ENCODE measurements at regions not wholly inside any gene's neighbourhood (a gene's known extent, or its start where the extent isn't known, plus 50 kb on each side); places are given as distances from the start of the nearest gene placed in this dataset.

GRCh38 chr10:130477360-130477759 is 341.2 kb downstream of the GLRX3 start:
- no peak for TF ChIP-seq POLR2A (IDR thresholded peaks at IDR 0.05; ENCODE audit: low read depth, low read length)
- TF ChIP-seq POLR2AphosphoS5 (IDR thresholded peaks at IDR 0.05; ENCODE audit: low read depth, low read length), result no peak
- no peak for TF ChIP-seq TAF1 (IDR thresholded peaks at IDR 0.05; ENCODE audit: low read depth, low read length)
- TF ChIP-seq SPI1 (IDR thresholded peaks at IDR 0.05; ENCODE audit: low read depth, low read length), result no peak
- no peak for TF ChIP-seq PAX5 (IDR thresholded peaks at IDR 0.05; ENCODE audit: insufficient read depth, low read length, severe bottlenecking)
